ENCODE measurements at regions not wholly inside any gene's neighbourhood (a gene's known extent, or its start where the extent isn't known, plus 50 kb on each side); places are given as distances from the start of the nearest gene placed in this dataset.

GRCh38 chr3:171984883-171985282 is 54.5 kb upstream of the FNDC3B start:
- no peak for TF ChIP-seq CTCF (IDR thresholded peaks at IDR 0.05; ENCODE audit: low read depth, low read length, missing control alignments)
- no peak for DNase-seq
- no peak overlapping the region for H3K4me3 ChIP-seq (ENCODE audit: low read depth, low read length)
- no peaks in the 10 kb centered on the region for H3K36me3 ChIP-seq (replicated peaks)
- no peak overlapping the region for H3K27ac ChIP-seq
- in situ Hi-C loops (cut with HindIII; ENCODE audit: low pct_ligation_motif_present, low sequenced_read_pairs): no loop called here
- H3K27me3 ChIP-seq (replicated peaks): no peaks in the 10 kb centered on the region

- no peak overlapping the region for H3K27ac ChIP-seq
- no peak for DNase-seq
- TF ChIP-seq CTCF (IDR thresholded peaks at IDR 0.05; ENCODE audit: low read depth, low read length, missing control alignments): no peak
- no peak overlapping the region for H3K4me3 ChIP-seq (ENCODE audit: low read depth, low read length)
- no peaks in the 10 kb centered on the region for H3K36me3 ChIP-seq (replicated peaks)
- in situ Hi-C loops (cut with HindIII; ENCODE audit: low pct_ligation_motif_present, low sequenced_read_pairs): no loop called here
- no peaks in the 10 kb centered on the region for H3K27me3 ChIP-seq (replicated peaks)
Observed at GRCh38 chr3:171986176-171986575, 53.2 kb upstream of the FNDC3B start.

- no peak for DNase-seq
- no peak for TF ChIP-seq CTCF (IDR thresholded peaks at IDR 0.05; ENCODE audit: low read depth, low read length, missing control alignments)
- in situ Hi-C loops (cut with HindIII; ENCODE audit: low pct_ligation_motif_present, low sequenced_read_pairs): no loop called here
- H3K27me3 ChIP-seq (replicated peaks): no peaks in the 10 kb centered on the region
- H3K27ac ChIP-seq: no peak overlapping the region
- no peak overlapping the region for H3K4me3 ChIP-seq (ENCODE audit: low read depth, low read length)
- H3K36me3 ChIP-seq (replicated peaks): no peaks in the 10 kb centered on the region
Observed at GRCh38 chr3:171986757-171987518, 52.4 kb upstream of the FNDC3B start.

All from brain microvascular endothelial cell (primary cell).